ENCODE measurements at regions not wholly inside any gene's neighbourhood (a gene's known extent, or its start where the extent isn't known, plus 50 kb on each side); places are given as distances from the start of the nearest gene placed in this dataset.

GRCh38 chr17:55620945-55621344, 101.7 kb downstream of the TMEM100 start:
- TF ChIP-seq MAX (IDR thresholded peaks at IDR 0.05; ENCODE audit: low read depth, low read length) (no peak), CTCF (IDR thresholded peaks at IDR 0.05; ENCODE audit: low read depth, low read length) (no peak), POLR2A (IDR thresholded peaks at IDR 0.05; ENCODE audit: extremely low read depth, insufficient read length) (no peak), MYC (IDR thresholded peaks at IDR 0.05; ENCODE audit: low read depth, low read length) (no peak)
